MM.1S (cell line): ENCODE measurements at regions not wholly inside any gene's neighbourhood (a gene's known extent, or its start where the extent isn't known, plus 50 kb on each side); places are given as distances from the start of the nearest gene placed in this dataset.
A peak's percentile ranks its signal among the peaks of the same experiment; 100 is the strongest.

Source experiments
- DNase-seq: peaks from one replicate; pipeline ENCODE4 v3.0.0-alpha.2; 2015
- H2AFZ ChIP-seq: fragments of 300-600 bp; sonication (generic); 2 replicates; pipeline ENCODE4 v1.6.0; 2016; ENCODE audit warnings: antibody characterized with exemption, low read length
- H3F3A ChIP-seq: fragments of 300-600 bp; sonication (generic); 2 replicates; pipeline ENCODE4 v1.6.1; 2016; ENCODE audit warnings: mild to moderate bottlenecking, antibody characterized with exemption, low read length, moderate library complexity, mixed read lengths; ENCODE audit not compliant: insufficient read depth
- H3K27ac ChIP-seq: fragments of 300-600 bp; sonication (generic); 2 replicates; pipeline ENCODE4 v1.5.1; 2016; ENCODE audit warnings: mild to moderate bottlenecking, low read length
- H3K27me3 ChIP-seq: fragments of 300-600 bp; sonication (generic); replicated peaks from 2 replicates; pipeline ENCODE4 v1.6.0; 2016; ENCODE audit warnings: low read length; ENCODE audit not compliant: insufficient read depth
- H3K36me3 ChIP-seq: fragments of 300-600 bp; sonication (generic); replicated peaks from 2 replicates; pipeline ENCODE4 v1.6.1; 2016; ENCODE audit warnings: mild to moderate bottlenecking, low read length, mixed read lengths; ENCODE audit not compliant: insufficient read depth
- H3K4me1 ChIP-seq: fragments of 300-600 bp; sonication (generic); 2 replicates; pipeline ENCODE4 v1.6.1; 2016; ENCODE audit warnings: low read length, mixed read lengths
- H3K4me2 ChIP-seq: fragments of 300-600 bp; sonication (generic); 2 replicates; pipeline ENCODE4 v1.6.0; 2016; ENCODE audit warnings: low read depth, low read length
- H3K4me3 ChIP-seq: fragments of 300-600 bp; sonication (generic); 2 replicates; pipeline ENCODE4 v1.5.1; 2016; ENCODE audit warnings: low read length, mixed read lengths
- H3K79me2 ChIP-seq: fragments of 300-600 bp; sonication (generic); 2 replicates; pipeline ENCODE4 v1.6.1; 2016; ENCODE audit warnings: mixed run types, low read length, mixed read lengths
- H3K9ac ChIP-seq: fragments of 300-600 bp; sonication (generic); 2 replicates; pipeline ENCODE4 v1.6.1; 2016; ENCODE audit warnings: low read length, mixed read lengths
- H3K9me2 ChIP-seq: fragments of 300-600 bp; sonication (generic); replicated peaks from 2 replicates; pipeline ENCODE4 v1.6.1; 2016; ENCODE audit warnings: mild to moderate bottlenecking, low read length, mixed read lengths; ENCODE audit not compliant: insufficient read depth
- H3K9me3 ChIP-seq: fragments of 300-600 bp; sonication (generic); replicated peaks from 2 replicates; pipeline ENCODE4 v1.6.1; 2016; ENCODE audit warnings: mild to moderate bottlenecking, low read length, mixed read lengths; ENCODE audit not compliant: insufficient read depth
- H4K20me1 ChIP-seq: fragments of 300-600 bp; sonication (generic); 2 replicates; pipeline ENCODE4 v1.6.1; 2016; ENCODE audit warnings: mild to moderate bottlenecking, low read length, moderate library complexity, mixed read lengths; ENCODE audit not compliant: insufficient read depth
- CTCF ChIP-seq: fragments of 300-600 bp; sonication (generic); IDR thresholded peaks from 2 replicates; pipeline ENCODE4 v1.5.1; 2016; ENCODE audit warnings: antibody characterized with exemption, low read length, mixed read lengths
- EZH2 ChIP-seq: fragments of 300-600 bp; sonication (generic); optimal IDR thresholded peaks from 2 replicates; pipeline ENCODE3; 2017; ENCODE audit warnings: low read depth, mild to moderate bottlenecking, antibody characterized with exemption, low read length, mixed read lengths
- EZH2phosphoT487 ChIP-seq: fragments of 300-600 bp; sonication (generic); IDR thresholded peaks from 2 replicates; pipeline ENCODE4 v1.6.1; 2018; ENCODE audit warnings: antibody characterized with exemption, low read length

DNA sequence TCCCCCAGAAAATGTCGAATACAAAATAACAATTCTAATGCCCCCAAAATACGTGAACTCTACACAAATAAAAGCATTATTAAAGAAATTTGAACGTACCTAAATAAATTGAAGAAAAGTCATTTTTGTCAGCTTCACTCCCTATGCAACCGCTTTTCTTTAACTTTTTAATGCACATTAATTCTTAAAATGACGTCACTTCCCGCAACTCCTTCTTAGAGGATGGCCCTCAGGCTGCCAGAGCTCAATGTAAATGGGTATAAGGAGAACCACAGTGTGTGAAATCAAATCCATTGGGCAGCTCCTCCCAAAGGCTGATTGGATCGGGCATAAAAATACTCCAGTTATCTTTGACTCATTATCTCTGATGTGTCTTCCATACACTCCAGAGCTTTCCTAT is 736.9 kb downstream of the GBE1 start:
- H3K79me2 ChIP-seq: no peaks in the 10 kb centered on the region
- H3K27me3 ChIP-seq: no peaks in the 10 kb centered on the region
- no peak overlapping the region for H3K9ac ChIP-seq
- H3K9me3 ChIP-seq: no peaks in the 10 kb centered on the region
- no peaks in the 10 kb centered on the region for H3K9me2 ChIP-seq
- H3K4me3 ChIP-seq: no peak overlapping the region
- H3K27ac ChIP-seq: no peak overlapping the region
- DNase-seq: no peak
- no peaks in the 10 kb centered on the region for H3F3A ChIP-seq
- no peaks in the 10 kb centered on the region for H3K4me1 ChIP-seq
- no peak overlapping the region for H2AFZ ChIP-seq
- no peaks in the 10 kb centered on the region for H4K20me1 ChIP-seq
- H3K4me2 ChIP-seq: no peak overlapping the region
- no peak for TF ChIP-seq EZH2
- TF ChIP-seq EZH2phosphoT487: no peak
- no peak for TF ChIP-seq CTCF
- no peaks in the 10 kb centered on the region for H3K36me3 ChIP-seq

DNA sequence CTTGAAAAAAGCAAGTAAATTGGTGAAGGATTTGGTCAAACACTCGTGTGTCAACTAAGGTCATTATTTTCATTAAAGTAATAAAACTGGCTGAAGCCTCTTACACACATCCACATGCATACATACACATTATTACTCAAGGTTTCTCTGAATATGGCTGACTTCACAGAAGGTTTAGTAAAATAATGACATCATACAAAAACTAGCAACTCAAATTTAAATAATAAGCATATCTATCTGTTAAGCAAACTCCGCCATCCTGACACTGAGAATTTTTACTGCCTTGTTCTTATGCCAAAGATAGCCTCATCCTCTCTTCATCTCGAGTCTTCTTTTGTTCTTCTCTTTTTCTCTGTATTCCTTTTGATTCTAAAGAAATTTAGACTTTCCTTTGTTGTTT is 739.1 kb downstream of the GBE1 start:
- no peak for TF ChIP-seq EZH2
- TF ChIP-seq CTCF: no peak
- TF ChIP-seq EZH2phosphoT487: no peak
- Histone ChIP-seq H3K4me3 (no peak overlapping the region), H2AFZ (no peak overlapping the region), H3K79me2 (no peaks in the 10 kb centered on the region), H3K4me1 (no peaks in the 10 kb centered on the region), H3K27ac (no peak overlapping the region), H3K9me2 (no peaks in the 10 kb centered on the region), H3K9me3 (no peaks in the 10 kb centered on the region), H3K36me3 (no peaks in the 10 kb centered on the region), H4K20me1 (no peaks in the 10 kb centered on the region), H3K4me2 (no peak overlapping the region), H3K27me3 (no peaks in the 10 kb centered on the region), H3K9ac (no peak overlapping the region), H3F3A (no peaks in the 10 kb centered on the region)
- DNase-seq: no peak

GRCh38 chr3:81013360-81013759 is 748.1 kb downstream of the GBE1 start:
- Histone ChIP-seq H3K4me3 (no peak overlapping the region), H3K9me2 (no peaks in the 10 kb centered on the region), H2AFZ (peak overlapping the region; percentile 19; the same call in 1 of the 2 replicates), H3K27me3 (no peaks in the 10 kb centered on the region), H3K9ac (no peak overlapping the region), H3F3A (no peaks in the 10 kb centered on the region), H3K36me3 (no peaks in the 10 kb centered on the region), H3K9me3 (no peaks in the 10 kb centered on the region), H3K4me1 (peaks cover 5% of the 10 kb centered on the region; the same call in 1 of the 2 replicates), H3K27ac (no peak overlapping the region), H3K79me2 (no peaks in the 10 kb centered on the region), H4K20me1 (no peaks in the 10 kb centered on the region), H3K4me2 (no peak overlapping the region)
- TF ChIP-seq EZH2phosphoT487 (no peak), EZH2 (no peak), CTCF (no peak)
- no peak for DNase-seq

- Histone ChIP-seq H3K27ac (no peak overlapping the region), H3K27me3 (no peaks in the 10 kb centered on the region), H2AFZ (no peak overlapping the region), H3K4me3 (no peak overlapping the region), H3K79me2 (no peaks in the 10 kb centered on the region), H3K9ac (no peak overlapping the region), H4K20me1 (no peaks in the 10 kb centered on the region), H3K9me3 (no peaks in the 10 kb centered on the region), H3K4me2 (no peak overlapping the region), H3K36me3 (no peaks in the 10 kb centered on the region), H3F3A (no peaks in the 10 kb centered on the region), H3K4me1 (no peaks in the 10 kb centered on the region), H3K9me2 (no peaks in the 10 kb centered on the region)
- TF ChIP-seq EZH2phosphoT487 (no peak), EZH2 (no peak), CTCF (peak; percentile 27)
- DNase-seq: no peak
Observed at GRCh38 chr3:81005992-81006391, 755.5 kb downstream of the GBE1 start.
